ENCODE measurements at regions not wholly inside any gene's neighbourhood (a gene's known extent, or its start where the extent isn't known, plus 50 kb on each side); places are given as distances from the start of the nearest gene placed in this dataset.

GRCh38 chr9:28014212-28014611 lies 440.9 kb upstream of the C9orf72 start:
- Histone ChIP-seq H3K9me2 (ENCODE audit: low read depth, low read length) (no peaks in the 10 kb centered on the region), H3K9ac (ENCODE audit: low read length) (no peak overlapping the region)

DNA sequence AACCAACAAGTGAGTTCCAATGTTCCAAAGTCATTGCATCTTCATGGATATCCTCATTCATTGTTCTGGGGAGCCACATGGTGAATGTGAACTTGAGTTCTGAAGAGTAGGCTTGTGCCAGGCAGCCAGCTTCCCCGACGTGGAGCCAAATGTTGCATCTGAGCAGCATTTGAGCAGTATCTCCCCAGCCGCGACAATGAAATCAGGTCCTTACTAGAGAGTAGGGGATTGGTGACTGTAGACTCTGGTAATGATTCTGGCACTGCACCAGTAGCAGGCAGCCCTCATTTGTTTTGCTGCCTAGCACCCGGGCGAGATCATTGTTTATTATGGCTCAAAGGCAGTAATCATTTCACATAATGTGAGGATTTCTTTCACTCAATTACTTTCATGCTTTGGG lies 451.4 kb upstream of the C9orf72 start:
- H3K9me3 ChIP-seq (ENCODE audit: low read length) = no peaks in the 10 kb centered on the region
- no peak overlapping the region for H3K4me3 ChIP-seq (ENCODE audit: low read depth, low read length, poor library complexity, severe bottlenecking)
- H3F3A ChIP-seq (ENCODE audit: insufficient read depth, low read length) = no peaks in the 10 kb centered on the region
- no peak overlapping the region for H3K9ac ChIP-seq (ENCODE audit: low read length)
- no peaks in the 10 kb centered on the region for H3K4me1 ChIP-seq (ENCODE audit: insufficient read depth, low read length, severe bottlenecking)
- TF ChIP-seq CTCF (IDR thresholded peaks at IDR 0.05; ENCODE audit: low read length) (no peak), EZH2 (IDR thresholded peaks at IDR 0.05; ENCODE audit: borderline replicate concordance, low read length) (no peak)
- H2AFZ ChIP-seq (ENCODE audit: low read length) = no peak overlapping the region
- no peaks in the 10 kb centered on the region for H4K20me1 ChIP-seq (ENCODE audit: insufficient read depth, low read length)
- no peaks in the 10 kb centered on the region for H3K27me3 ChIP-seq (ENCODE audit: insufficient read depth, low read length)
- no peak overlapping the region for H3K4me2 ChIP-seq (ENCODE audit: low read length)
- H3K79me2 ChIP-seq (ENCODE audit: insufficient read depth, low read length) = no peaks in the 10 kb centered on the region
- no peaks in the 10 kb centered on the region for H3K9me2 ChIP-seq (ENCODE audit: low read depth, low read length)
- no peaks in the 10 kb centered on the region for H3K36me3 ChIP-seq (ENCODE audit: insufficient read depth, low read length)
- H3K27ac ChIP-seq (ENCODE audit: low read depth, low read length, poor library complexity, severe bottlenecking) = no peak overlapping the region

More at GRCh38 chr9:28014212-28014611, 440.9 kb upstream of the C9orf72 start:
- H3K36me3 ChIP-seq (ENCODE audit: insufficient read depth, low read length) = no peaks in the 10 kb centered on the region
- no peaks in the 10 kb centered on the region for H3K4me1 ChIP-seq (ENCODE audit: insufficient read depth, low read length, severe bottlenecking)
- no peak for TF ChIP-seq CTCF (IDR thresholded peaks at IDR 0.05; ENCODE audit: low read length)
- no peaks in the 10 kb centered on the region for H3F3A ChIP-seq (ENCODE audit: insufficient read depth, low read length)
- H3K27me3 ChIP-seq (ENCODE audit: insufficient read depth, low read length) = no peaks in the 10 kb centered on the region
- no peak overlapping the region for H3K4me2 ChIP-seq (ENCODE audit: low read length)
- no peaks in the 10 kb centered on the region for H4K20me1 ChIP-seq (ENCODE audit: insufficient read depth, low read length)
- H3K79me2 ChIP-seq (ENCODE audit: insufficient read depth, low read length) = no peaks in the 10 kb centered on the region
- no peaks in the 10 kb centered on the region for H3K9me3 ChIP-seq (ENCODE audit: low read length)
- no peak overlapping the region for H2AFZ ChIP-seq (ENCODE audit: low read length)
- H3K27ac ChIP-seq (ENCODE audit: low read depth, low read length, poor library complexity, severe bottlenecking) = no peak overlapping the region
- H3K4me3 ChIP-seq (ENCODE audit: low read depth, low read length, poor library complexity, severe bottlenecking) = no peak overlapping the region

GRCh38 chr9:28025186-28025585 lies 451.9 kb upstream of the C9orf72 start:
- H3K27ac ChIP-seq (ENCODE audit: low read depth, low read length, poor library complexity, severe bottlenecking) = no peak overlapping the region
- no peak overlapping the region for H2AFZ ChIP-seq (ENCODE audit: low read length)
- TF ChIP-seq EZH2 (IDR thresholded peaks at IDR 0.05; ENCODE audit: borderline replicate concordance, low read length) = no peak
- TF ChIP-seq CTCF (IDR thresholded peaks at IDR 0.05; ENCODE audit: low read length) = no peak
- H3K36me3 ChIP-seq (ENCODE audit: insufficient read depth, low read length) = no peaks in the 10 kb centered on the region
- no peaks in the 10 kb centered on the region for H3K9me2 ChIP-seq (ENCODE audit: low read depth, low read length)
- H4K20me1 ChIP-seq (ENCODE audit: insufficient read depth, low read length) = no peaks in the 10 kb centered on the region
- H3K4me3 ChIP-seq (ENCODE audit: low read depth, low read length, poor library complexity, severe bottlenecking) = no peak overlapping the region
- H3F3A ChIP-seq (ENCODE audit: insufficient read depth, low read length) = no peaks in the 10 kb centered on the region
- no peaks in the 10 kb centered on the region for H3K9me3 ChIP-seq (ENCODE audit: low read length)
- no peaks in the 10 kb centered on the region for H3K27me3 ChIP-seq (ENCODE audit: insufficient read depth, low read length)
- no peaks in the 10 kb centered on the region for H3K4me1 ChIP-seq (ENCODE audit: insufficient read depth, low read length, severe bottlenecking)
- H3K79me2 ChIP-seq (ENCODE audit: insufficient read depth, low read length) = no peaks in the 10 kb centered on the region
- no peak overlapping the region for H3K9ac ChIP-seq (ENCODE audit: low read length)
- no peak overlapping the region for H3K4me2 ChIP-seq (ENCODE audit: low read length)
